Epithelial cell of proximal tubule (primary cell): ENCODE measurements at regions not wholly inside any gene's neighbourhood (a gene's known extent, or its start where the extent isn't known, plus 50 kb on each side); places are given as distances from the start of the nearest gene placed in this dataset.

Experiments used
- DNase-seq: peaks from one replicate; pipeline ENCODE4 v3.0.0-alpha.2; 2011; ENCODE audit warnings: low read depth
- H3K4me3 ChIP-seq: 2 replicates; pipeline ENCODE4 v1.5.1; 2011; ENCODE audit warnings: low read depth, mild to moderate bottlenecking, low read length
- CTCF ChIP-seq: conservative IDR thresholded peaks from 2 replicates; pipeline ENCODE4 v1.5.1; 2012; ENCODE audit warnings: low read depth, mild to moderate bottlenecking, low read length

DNA sequence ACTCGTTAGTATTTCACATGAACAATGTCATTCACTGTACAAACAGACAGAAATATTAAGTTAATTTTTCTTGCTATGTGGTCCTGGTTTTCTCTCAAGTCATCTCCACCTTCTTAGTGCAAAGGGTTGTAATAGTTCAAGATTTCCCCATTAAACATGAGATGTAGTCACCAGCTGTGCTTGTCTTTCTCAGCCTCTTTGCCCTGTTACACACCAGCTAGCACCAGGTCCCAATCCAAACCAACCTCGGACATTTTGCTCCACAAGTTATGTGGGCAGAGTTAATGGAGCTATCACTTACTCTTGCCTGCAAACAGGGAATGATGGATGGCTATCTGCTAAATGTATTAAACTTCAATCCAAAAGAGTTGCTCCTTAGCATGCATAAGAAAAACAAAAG lies 328.1 kb downstream of the TLE1 start:
- no peak for DNase-seq
- no peak overlapping the region for H3K4me3 ChIP-seq
- TF ChIP-seq CTCF = no peak

- no peak for DNase-seq
- TF ChIP-seq CTCF = no peak
Measured at GRCh38 chr9:81351166-81351565, 338.2 kb downstream of the TLE1 start.

GRCh38 chr9:81344366-81344765 lies 345.0 kb downstream of the TLE1 start:
- H3K4me3 ChIP-seq = no peak overlapping the region
- DNase-seq = no peak
- no peak for TF ChIP-seq CTCF

More at GRCh38 chr9:81351166-81351565, 338.2 kb downstream of the TLE1 start:
- no peak overlapping the region for H3K4me3 ChIP-seq

DNA sequence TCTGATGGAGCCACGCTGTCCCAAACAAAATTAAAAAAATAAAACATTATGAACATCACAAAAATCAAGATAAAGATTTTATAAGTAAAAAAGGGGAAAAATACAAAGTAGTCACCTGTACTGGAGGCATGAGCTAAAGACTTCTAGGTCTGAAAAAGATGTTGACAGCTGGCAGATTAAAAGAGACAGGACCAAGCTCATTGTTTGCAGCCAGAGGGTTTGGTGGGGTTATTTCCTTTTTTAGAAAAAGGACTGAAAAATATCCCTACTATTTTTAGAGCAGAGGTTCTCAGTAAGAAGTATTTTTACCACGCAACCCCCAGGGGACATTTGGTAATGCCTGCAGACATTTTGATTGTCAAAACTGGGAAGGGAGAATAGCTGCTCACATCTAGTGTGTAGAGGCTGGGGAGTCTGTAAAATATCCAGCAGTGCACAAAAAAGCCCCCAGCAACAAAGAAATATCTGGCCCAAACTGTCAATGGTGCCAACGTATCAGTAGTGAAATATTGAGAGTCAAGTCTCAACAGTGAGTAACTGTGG lies 353.4 kb downstream of the TLE1 start:
- no peak for DNase-seq
- no peak overlapping the region for H3K4me3 ChIP-seq
- TF ChIP-seq CTCF = no peak

DNA sequence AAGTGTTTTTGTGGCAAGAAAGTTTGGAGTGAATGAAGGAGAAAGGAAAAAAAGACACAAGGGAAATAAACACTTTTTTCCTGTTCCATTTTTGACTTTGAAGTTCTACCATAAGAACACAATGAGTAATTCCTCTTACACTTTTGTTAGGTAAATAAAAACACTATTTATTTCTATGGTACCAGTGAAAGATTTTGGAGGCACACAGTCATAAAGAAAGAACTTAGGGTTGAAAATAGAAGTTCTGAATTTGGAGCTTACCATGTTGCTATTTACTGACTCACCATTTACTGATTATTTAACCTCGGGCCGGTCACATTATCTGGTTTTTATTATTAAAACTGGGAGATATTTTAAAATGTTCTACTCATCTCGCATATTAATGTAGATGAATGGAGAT lies 367.8 kb downstream of the TLE1 start:
- no peak for DNase-seq
- no peak overlapping the region for H3K4me3 ChIP-seq
- no peak for TF ChIP-seq CTCF

DNA sequence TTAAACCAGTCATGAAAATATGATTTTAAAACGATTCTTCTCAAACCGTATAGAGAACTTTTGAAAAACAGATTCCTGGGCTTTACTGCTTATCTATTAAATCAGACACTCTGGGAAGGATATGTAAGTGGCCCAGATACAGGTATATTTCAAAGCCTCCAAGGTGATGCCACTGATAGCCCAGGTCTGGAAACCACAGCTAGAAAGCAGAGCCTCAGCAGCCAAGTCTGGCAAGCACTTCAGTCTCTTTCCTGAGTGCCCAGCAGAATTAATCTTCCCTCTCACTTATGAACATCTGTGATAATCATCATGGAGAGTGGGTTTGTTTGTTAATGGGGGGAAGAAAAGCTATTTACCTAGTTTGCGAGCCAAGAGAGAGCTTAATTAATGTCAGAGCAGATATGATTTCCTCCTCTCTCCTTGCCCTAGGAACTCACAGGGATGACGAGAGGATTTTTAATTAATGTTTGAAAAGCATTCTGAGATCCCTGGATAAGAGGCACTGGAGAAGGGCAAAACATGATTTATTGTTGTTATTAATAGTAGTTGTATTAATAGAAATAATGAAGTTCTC lies 368.4 kb downstream of the TLE1 start:
- TF ChIP-seq CTCF = no peak
- no peak overlapping the region for H3K4me3 ChIP-seq
- no peak for DNase-seq

DNA sequence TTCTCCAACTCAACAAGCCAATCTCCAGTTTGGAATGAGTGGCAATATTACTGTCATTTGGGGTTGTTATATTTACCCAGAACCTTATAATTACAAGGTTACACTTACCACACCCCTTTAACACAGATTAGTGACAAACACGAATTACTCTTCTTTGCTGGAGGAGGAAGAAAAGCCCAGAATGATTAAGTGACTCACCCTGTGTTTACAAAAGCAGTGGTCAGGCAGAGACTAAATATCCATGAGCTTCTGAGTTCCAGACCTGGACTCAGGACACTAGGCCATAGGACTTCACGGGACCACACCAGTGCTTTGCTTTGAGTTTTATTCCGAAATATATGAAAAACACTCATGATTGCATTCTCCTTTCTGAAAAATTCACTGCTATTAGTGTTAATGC lies 370.8 kb downstream of the TLE1 start:
- peak; percentile 59 for DNase-seq
- H3K4me3 ChIP-seq = no peak overlapping the region
- no peak for TF ChIP-seq CTCF
